Mesenchymal stem cell (in vitro differentiated cells and primary cell): ENCODE measurements at regions not wholly inside any gene's neighbourhood (a gene's known extent, or its start where the extent isn't known, plus 50 kb on each side); places are given as distances from the start of the nearest gene placed in this dataset.
"Not testable (repeated sequence)": the region's sequence is repeated elsewhere in the genome, so short reads cannot be mapped to it uniquely, and the experiment has no call there.

Source experiments
- DNase-seq: peaks from one replicate; pipeline ENCODE4 v3.0.0-alpha.2; 2013
- H2AFZ ChIP-seq: one replicate; pipeline ENCODE4 v1.6.1; 2013; ENCODE audit warnings: low read depth, mild to moderate bottlenecking, control low read depth, inconsistent platforms, low read length, moderate library complexity
- H2AK5ac ChIP-seq: 2 replicates; pipeline ENCODE4 v1.6.1; 2013; ENCODE audit warnings: low read length, moderate library complexity, mild to moderate bottlenecking, inconsistent platforms; ENCODE audit not compliant: severe bottlenecking
- H2BK120ac ChIP-seq: one replicate; pipeline ENCODE4 v1.6.1; 2013; ENCODE audit warnings: low read depth, mild to moderate bottlenecking, inconsistent platforms, low read length, moderate library complexity
- H2BK12ac ChIP-seq, 2 experiments: one replicate each; pipeline ENCODE4 v1.6.1; 2013; ENCODE audit warnings: inconsistent platforms in 2 of 2, low read length in 2 of 2, mild to moderate bottlenecking in 2 of 2, moderate library complexity in 2 of 2, control low read depth in 1 of 2
- H2BK15ac ChIP-seq: one replicate; pipeline ENCODE4 v1.6.1; 2013; ENCODE audit warnings: mild to moderate bottlenecking, low read depth, inconsistent platforms; ENCODE audit not compliant: poor library complexity, severe bottlenecking
- H2BK5ac ChIP-seq: 2 replicates; pipeline ENCODE4 v1.6.1; 2013; ENCODE audit warnings: low read depth, mild to moderate bottlenecking, low read length, control low read depth, inconsistent platforms; ENCODE audit not compliant: poor library complexity, severe bottlenecking
- H3K14ac ChIP-seq, 2 experiments: one replicate each; pipeline ENCODE4 v1.6.1; 2013; ENCODE audit warnings: inconsistent platforms in 2 of 2, low read length in 2 of 2, control low read depth in 1 of 2, mild to moderate bottlenecking in 1 of 2, moderate library complexity in 1 of 2
- H3K18ac ChIP-seq, 2 experiments: one replicate each; pipeline ENCODE4 v1.6.1; 2013; ENCODE audit warnings: inconsistent platforms in 2 of 2, low read length in 2 of 2, control low read depth in 1 of 2, low read depth in 1 of 2, mild to moderate bottlenecking in 1 of 2
- H3K23ac ChIP-seq, 2 experiments: one replicate each; pipeline ENCODE4 v1.6.1; 2013; ENCODE audit warnings: inconsistent platforms in 2 of 2, low read length in 2 of 2, mild to moderate bottlenecking in 2 of 2, moderate library complexity in 2 of 2, control low read depth in 1 of 2
- H3K27ac ChIP-seq: 2 replicates; pipeline ENCODE4 v1.5.1; 2013; ENCODE audit warnings: mild to moderate bottlenecking, moderate library complexity, low read length, control low read depth, inconsistent platforms; ENCODE audit not compliant: poor library complexity, severe bottlenecking
- H3K27me3 ChIP-seq, 2 experiments: 2 replicates each; pipeline versions ENCODE4 v1.6.1 to v1.7.0; 2013; ENCODE audit warnings: low read length in 2 of 2, mild to moderate bottlenecking in 2 of 2, moderate library complexity in 2 of 2, control low read depth in 1 of 2, inconsistent platforms in 1 of 2; ENCODE audit not compliant: control insufficient read depth in 1 of 2, insufficient read depth in 1 of 2
- H3K36me3 ChIP-seq, 2 experiments: 2 replicates each; pipeline versions ENCODE4 v1.6.1 to v1.7.0; 2013; ENCODE audit warnings: low read length in 2 of 2, control low read depth in 1 of 2, inconsistent platforms in 1 of 2, low read depth in 1 of 2, mild to moderate bottlenecking in 1 of 2; ENCODE audit not compliant: insufficient read depth in 2 of 2, control insufficient read depth in 1 of 2
- H3K4ac ChIP-seq, 2 experiments: one replicate each; pipeline ENCODE4 v1.6.1; 2013; ENCODE audit warnings: inconsistent platforms in 2 of 2, low read length in 2 of 2, mild to moderate bottlenecking in 2 of 2, moderate library complexity in 2 of 2, control low read depth in 1 of 2, low read depth in 1 of 2
- H3K4me1 ChIP-seq: 2 replicates; pipeline ENCODE4 v1.6.1; 2013; ENCODE audit warnings: low read depth, low read length, control low read depth; ENCODE audit not compliant: control insufficient read depth, insufficient read depth
- H3K4me2 ChIP-seq: 2 replicates; pipeline ENCODE4 v1.6.1; 2013; ENCODE audit warnings: low read length, mild to moderate bottlenecking, inconsistent platforms; ENCODE audit not compliant: poor library complexity, severe bottlenecking
- H3K4me3 ChIP-seq, 2 experiments: 2 replicates each; pipeline versions ENCODE4 v1.5.1 to v1.7.0; 2013; ENCODE audit warnings: low read length in 2 of 2, mild to moderate bottlenecking in 2 of 2, control low read depth in 1 of 2, low read depth in 1 of 2; ENCODE audit not compliant: insufficient read depth in 1 of 2
- H3K79me1 ChIP-seq: replicated peaks from 2 replicates; pipeline ENCODE4 v1.6.1; 2013; ENCODE audit warnings: mild to moderate bottlenecking, control low read depth, low read length, inconsistent platforms; ENCODE audit not compliant: poor library complexity, severe bottlenecking
- H3K9ac ChIP-seq: 2 replicates; pipeline ENCODE4 v1.7.0; 2013; ENCODE audit warnings: mild to moderate bottlenecking, low read length, moderate library complexity
- H3K9me3 ChIP-seq: 2 replicates; pipeline ENCODE4 v1.7.0; 2013; ENCODE audit warnings: mild to moderate bottlenecking, low read length; ENCODE audit not compliant: control insufficient read depth
- H4K8ac ChIP-seq: one replicate; pipeline ENCODE4 v1.6.1; 2013; ENCODE audit warnings: inconsistent platforms, mild to moderate bottlenecking, low read length, moderate library complexity
- H4K91ac ChIP-seq: one replicate; pipeline ENCODE4 v1.6.1; 2013; ENCODE audit warnings: mild to moderate bottlenecking, low read length, inconsistent platforms
- WGBS: methylation state at CpG from one replicate; pipeline ENCODE4 v1.1.7; 2013; ENCODE audit warnings: mixed read lengths; 5-methylcytosine and 5-hydroxymethylcytosine counted together

- not testable (repeated sequence) for H3K36me3 ChIP-seq, H4K91ac ChIP-seq
Observed at GRCh38 chr2:58751676-58752075, 510.6 kb upstream of the FANCL start.

GRCh38 chr2:58749041-58749440 is 507.9 kb upstream of the FANCL start:
- H2AK5ac ChIP-seq, result no peak overlapping the region
- H2BK5ac ChIP-seq, result no peak overlapping the region
- no peak overlapping the region for H2BK120ac ChIP-seq
- H3K36me3 ChIP-seq, result no peaks in the 10 kb centered on the region
- no peak overlapping the region for H3K14ac ChIP-seq
- H2AFZ ChIP-seq, result no peak overlapping the region
- no peaks in the 10 kb centered on the region for H3K4me1 ChIP-seq
- H4K91ac ChIP-seq, result no peak overlapping the region
- H3K79me1 ChIP-seq, result no peaks in the 10 kb centered on the region
- no peak overlapping the region for H4K8ac ChIP-seq
- H2BK15ac ChIP-seq, result no peak overlapping the region
- no peak overlapping the region for H3K4me2 ChIP-seq
- H3K9me3 ChIP-seq, result no peaks in the 10 kb centered on the region
- no peaks in the 10 kb centered on the region for H3K27me3 ChIP-seq
- H3K23ac ChIP-seq, result no peak overlapping the region
- H2BK12ac ChIP-seq, result no peak overlapping the region
- H3K18ac ChIP-seq, result no peak overlapping the region
- no peak for DNase-seq
- no peak overlapping the region for H3K4ac ChIP-seq
- no peak overlapping the region for H3K27ac ChIP-seq
- no peak overlapping the region for H3K4me3 ChIP-seq
- H3K9ac ChIP-seq, result no peak overlapping the region

More at GRCh38 chr2:58751676-58752075, 510.6 kb upstream of the FANCL start:
- not testable (repeated sequence) for H2BK5ac ChIP-seq, H3K4me1 ChIP-seq, H2BK12ac ChIP-seq, H4K8ac ChIP-seq, H3K4me3 ChIP-seq, H3K27me3 ChIP-seq, H3K4me2 ChIP-seq, H2AFZ ChIP-seq, H3K18ac ChIP-seq, H3K27ac ChIP-seq, H2BK120ac ChIP-seq, H3K23ac ChIP-seq, H3K4ac ChIP-seq, H3K79me1 ChIP-seq, H2AK5ac ChIP-seq, H3K14ac ChIP-seq, H2BK15ac ChIP-seq, H3K9ac ChIP-seq, H3K9me3 ChIP-seq, DNase-seq
- WGBS, result no CpG with 5 or more reads among the region's 3 CpGs

GRCh38 chr2:58745334-58745733 is 504.2 kb upstream of the FANCL start:
- not testable (repeated sequence) for H2BK120ac ChIP-seq, H2AFZ ChIP-seq, H3K9me3 ChIP-seq

GRCh38 chr2:58740426-58740825 is 499.3 kb upstream of the FANCL start:
- Histone ChIP-seq H2BK5ac (no peak overlapping the region), H2AFZ (no peak overlapping the region), H3K27ac (no peak overlapping the region), H3K4me3 (no peak overlapping the region), H3K9me3 (no peaks in the 10 kb centered on the region), H4K91ac (no peak overlapping the region), H3K9ac (no peak overlapping the region), H2BK120ac (no peak overlapping the region), H2AK5ac (no peak overlapping the region), H3K4ac (no peak overlapping the region), H3K27me3 (no peaks in the 10 kb centered on the region), H3K23ac (no peak overlapping the region), H3K14ac (no peak overlapping the region), H3K36me3 (no peaks in the 10 kb centered on the region), H3K4me1 (no peaks in the 10 kb centered on the region), H2BK15ac (no peak overlapping the region), H4K8ac (no peak overlapping the region), H3K4me2 (no peak overlapping the region), H3K18ac (no peak overlapping the region), H2BK12ac (no peak overlapping the region), H3K79me1 (no peaks in the 10 kb centered on the region)
- 67% methylated on average over 1 of the region's 1 CpG for WGBS
- DNase-seq, result no peak

More at GRCh38 chr2:58745334-58745733, 504.2 kb upstream of the FANCL start:
- not testable (repeated sequence) for H3K18ac ChIP-seq, H3K9ac ChIP-seq, H4K8ac ChIP-seq, H3K23ac ChIP-seq, H3K27ac ChIP-seq, H3K36me3 ChIP-seq, H3K79me1 ChIP-seq, H2BK15ac ChIP-seq, DNase-seq, H3K4me1 ChIP-seq, H4K91ac ChIP-seq, H3K27me3 ChIP-seq, H3K4ac ChIP-seq, H2BK5ac ChIP-seq, H3K4me2 ChIP-seq, H2BK12ac ChIP-seq, H3K14ac ChIP-seq, H2AK5ac ChIP-seq, H3K4me3 ChIP-seq
- 49% methylated on average over 2 of the region's 2 CpGs for WGBS
